Endodermal cell (in vitro differentiated cells): ENCODE measurements at regions not wholly inside any gene's neighbourhood (a gene's known extent, or its start where the extent isn't known, plus 50 kb on each side); places are given as distances from the start of the nearest gene placed in this dataset.

Experiments
- DNase-seq: peaks from one replicate; pipeline ENCODE4 v3.0.0-alpha.2; 2017
- H3K27ac ChIP-seq: 2 replicates; pipeline ENCODE4 v1.5.1; 2013; ENCODE audit warnings: mild to moderate bottlenecking, low read depth, low read length, moderate library complexity
- H3K27me3 ChIP-seq: 2 replicates; pipeline ENCODE4 v1.6.1; 2013; ENCODE audit warnings: mild to moderate bottlenecking, low read length, moderate library complexity; ENCODE audit not compliant: insufficient read depth, control insufficient read depth, poor library complexity, severe bottlenecking
- H3K36me3 ChIP-seq: 2 replicates; pipeline ENCODE4 v1.7.0; 2013; ENCODE audit warnings: mild to moderate bottlenecking, low read length, moderate library complexity; ENCODE audit not compliant: control insufficient read depth, insufficient read depth
- H3K4me1 ChIP-seq: one replicate; pipeline ENCODE4 v1.7.0; 2013; ENCODE audit warnings: low read length; ENCODE audit not compliant: control insufficient read depth, insufficient read depth
- H3K4me3 ChIP-seq: 2 replicates; pipeline ENCODE4 v1.5.1; 2013; ENCODE audit warnings: mild to moderate bottlenecking, low read length, moderate library complexity
- H3K9ac ChIP-seq: 2 replicates; pipeline ENCODE4 v1.6.1; 2013; ENCODE audit warnings: mild to moderate bottlenecking, low read length, moderate library complexity; ENCODE audit not compliant: poor library complexity, severe bottlenecking; ENCODE audit errors: extremely low read depth
- H3K9me3 ChIP-seq: 2 replicates; pipeline ENCODE4 v1.6.1; 2013; ENCODE audit warnings: mild to moderate bottlenecking, low read length, moderate library complexity; ENCODE audit not compliant: control insufficient read depth
- H3K27ac Mint-ChIP-seq: 2 replicates; pipeline ENCODE4 v1.8.0; 2020; ENCODE audit warnings: mixed read lengths
- H3K27me3 Mint-ChIP-seq: 2 replicates; pipeline ENCODE4 v1.8.0; 2021; ENCODE audit warnings: mild to moderate bottlenecking, mixed read lengths; ENCODE audit not compliant: insufficient read depth
- H3K36me3 Mint-ChIP-seq: 2 replicates; pipeline ENCODE4 v1.8.0; 2020; ENCODE audit warnings: low read depth, mixed read lengths
- H3K4me1 Mint-ChIP-seq: 2 replicates; pipeline ENCODE4 v1.8.0; 2020; ENCODE audit warnings: mixed read lengths
- H3K4me3 Mint-ChIP-seq: 2 replicates; pipeline ENCODE4 v1.8.0; 2020; ENCODE audit warnings: mild to moderate bottlenecking, moderate library complexity, mixed read lengths
- H3K9me3 Mint-ChIP-seq: 2 replicates; pipeline ENCODE4 v1.8.0; 2020; ENCODE audit warnings: mild to moderate bottlenecking, mixed read lengths
- CTCF ChIP-seq: fragments of 200-600 bp; sonication (generic); conservative IDR thresholded peaks from 2 replicates; pipeline ENCODE4 v1.5.0; 2021; ENCODE audit warnings: antibody characterized with exemption, mild to moderate bottlenecking
- WGBS, 2 experiments: methylation state at CpG; one replicate each; pipeline versions ENCODE4 v1.1.5 to v1.1.7; 2013; ENCODE audit warnings: missing lambda C conversion rate in 2 of 2, mixed read lengths in 1 of 2; ENCODE audit not compliant: insufficient coverage in 1 of 2, insufficient read length in 1 of 2; 5-methylcytosine and 5-hydroxymethylcytosine counted together

- H3K27me3 Mint-ChIP-seq = no peaks in the 10 kb centered on the region
- no peaks in the 10 kb centered on the region for H3K4me1 ChIP-seq
- H3K4me3 Mint-ChIP-seq = no peak overlapping the region
These were observed 337.6 kb downstream of the SLITRK6 start for GRCh38 chr13:85461621-85462020.

DNA sequence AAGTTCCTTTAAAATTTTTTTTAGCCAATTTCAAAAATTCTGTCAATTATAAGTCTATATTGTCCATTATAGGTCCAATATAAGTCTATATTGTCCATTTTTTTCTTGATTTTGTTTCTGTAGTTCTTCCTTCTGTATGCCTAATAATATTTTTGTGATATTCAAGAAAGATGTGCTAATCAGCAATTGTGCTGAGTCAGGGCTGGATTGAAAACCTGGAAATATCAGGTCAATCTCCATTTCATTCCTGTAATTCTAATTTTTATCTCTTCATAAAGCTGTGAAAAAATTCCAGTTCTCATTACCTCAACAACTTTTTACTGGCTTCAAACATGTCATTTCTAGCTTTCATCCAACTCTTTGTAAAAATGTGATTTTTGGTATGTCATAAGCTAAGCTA lies 353.7 kb downstream of the SLITRK6 start:
- TF ChIP-seq CTCF = no peak
- Histone ChIP-seq H3K9me3 (no peaks in the 10 kb centered on the region), H3K9ac (no peak overlapping the region), H3K27ac (no peak overlapping the region), H3K4me3 (no peak overlapping the region), H3K4me1 (no peaks in the 10 kb centered on the region), H3K27me3 (no peaks in the 10 kb centered on the region), H3K36me3 (no peaks in the 10 kb centered on the region)
- Mint-ChIP-seq H3K27me3 (no peaks in the 10 kb centered on the region), H3K27ac (no peak overlapping the region), H3K36me3 (no peaks in the 10 kb centered on the region), H3K4me3 (no peak overlapping the region), H3K9me3 (no peaks in the 10 kb centered on the region), H3K4me1 (no peaks in the 10 kb centered on the region)
- no peak for DNase-seq

More at GRCh38 chr13:85461621-85462020, 337.6 kb downstream of the SLITRK6 start:
- no peaks in the 10 kb centered on the region for H3K36me3 ChIP-seq
- Mint-ChIP-seq H3K4me1 (no peaks in the 10 kb centered on the region), H3K36me3 (peaks cover 5% of the 10 kb centered on the region), H3K9me3 (peaks cover 33% of the 10 kb centered on the region), H3K27ac (no peak overlapping the region)
- no peak overlapping the region for H3K27ac ChIP-seq
- 90 to 100% methylated on average over 1 of the region's 1 CpG for WGBS, 2 experiments
- H3K27me3 ChIP-seq = no peaks in the 10 kb centered on the region
- H3K9me3 ChIP-seq = peaks cover 17% of the 10 kb centered on the region
- no peak for DNase-seq
- no peak overlapping the region for H3K4me3 ChIP-seq
- TF ChIP-seq CTCF = no peak
- no peak overlapping the region for H3K9ac ChIP-seq

DNA sequence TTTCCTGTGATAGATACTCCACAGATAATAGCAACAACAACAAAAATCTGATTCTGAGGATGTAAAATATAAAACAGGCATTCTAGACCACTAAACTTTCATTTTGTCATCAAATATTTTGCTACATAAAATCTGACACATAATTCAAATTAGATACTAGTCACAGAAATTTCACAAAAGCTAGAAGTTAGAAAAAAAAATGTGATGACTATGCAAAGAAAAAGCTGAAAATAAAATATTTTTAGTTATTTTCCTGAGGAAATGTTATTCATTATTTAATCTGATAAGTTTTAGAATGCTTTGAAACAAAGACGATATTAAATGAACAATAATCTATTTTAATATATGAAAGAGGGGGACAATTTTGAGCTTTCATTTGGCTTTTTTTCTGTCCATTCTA lies 357.2 kb downstream of the SLITRK6 start:
- WGBS, 2 experiments = no CpG with 5 or more reads among the region's 1 CpG

More for the DNA sequence above, 357.2 kb downstream of the SLITRK6 start:
- no peaks in the 10 kb centered on the region for H3K9me3 Mint-ChIP-seq
- Histone ChIP-seq H3K4me1 (no peaks in the 10 kb centered on the region), H3K9me3 (no peaks in the 10 kb centered on the region), H3K27ac (no peak overlapping the region), H3K36me3 (no peaks in the 10 kb centered on the region), H3K9ac (no peak overlapping the region), H3K4me3 (no peak overlapping the region), H3K27me3 (no peaks in the 10 kb centered on the region)
- no peaks in the 10 kb centered on the region for H3K36me3 Mint-ChIP-seq
- no peak for TF ChIP-seq CTCF
- H3K4me3 Mint-ChIP-seq = no peak overlapping the region
- peaks cover 2% of the 10 kb centered on the region for H3K4me1 Mint-ChIP-seq
- H3K27ac Mint-ChIP-seq = no peak overlapping the region
- no peaks in the 10 kb centered on the region for H3K27me3 Mint-ChIP-seq
- DNase-seq = no peak
